HepG2 (cell line): ENCODE measurements at regions not wholly inside any gene's neighbourhood (a gene's known extent, or its start where the extent isn't known, plus 50 kb on each side); places are given as distances from the start of the nearest gene placed in this dataset.

ENCODE experiments used
- ARHGAP35 ChIP-seq: sonication (generic); formaldehyde crosslinking; IDR thresholded peaks from 2 replicates; pipeline ENCODE4 v1.9.0; 2022; ENCODE audit warnings: mild to moderate bottlenecking, inconsistent platforms, moderate library complexity, missing genetic modification reagents, borderline replicate concordance
- CCAR2 ChIP-seq: fragments of 200-400 bp; formaldehyde crosslinking; optimal IDR thresholded peaks from 2 replicates; pipeline ENCODE3; 2018; ENCODE audit warnings: low read depth, mild to moderate bottlenecking, low read length, moderate library complexity
- HHEX ChIP-seq: IDR thresholded peaks from 2 replicates; pipeline ENCODE4 v1.6.1; 2016; ENCODE audit warnings: control low read depth
- IRF2 ChIP-seq: IDR thresholded peaks from 2 replicates; pipeline ENCODE4 v1.6.1; 2018; ENCODE audit warnings: missing genetic modification reagents, missing compliant biosample characterization
- MAFF ChIP-seq: IDR thresholded peaks from 2 replicates; pipeline ENCODE4 v1.6.1; 2011; ENCODE audit warnings: low read depth, low read length, improper control_type of control experiment
- NFYB ChIP-seq: sonication (generic); formaldehyde crosslinking; IDR thresholded peaks from 2 replicates; pipeline ENCODE4 v1.4.0; 2020; ENCODE audit warnings: missing genetic modification reagents
- REPIN1 ChIP-seq: sonication (generic); formaldehyde crosslinking; IDR thresholded peaks from 2 replicates; pipeline ENCODE4 v1.8.0; 2022; ENCODE audit warnings: missing genetic modification reagents, low read depth, mild to moderate bottlenecking, borderline replicate concordance
- SIN3A ChIP-seq: IDR thresholded peaks from 2 replicates; pipeline ENCODE4 v1.6.1; 2011; ENCODE audit warnings: low read depth, mild to moderate bottlenecking, control low read depth, low read length, borderline replicate concordance
- SMAD1 ChIP-seq: sonication (generic); formaldehyde crosslinking; IDR thresholded peaks from 2 replicates; pipeline ENCODE4 v1.4.0; 2020; ENCODE audit warnings: missing genetic modification reagents, low read depth, mild to moderate bottlenecking, borderline replicate concordance
- SP5 ChIP-seq: IDR thresholded peaks from 2 replicates; pipeline ENCODE4 v1.6.1; 2016; ENCODE audit warnings: low read depth, borderline replicate concordance
- TF ChIP-seq, protein P1 (sequence below): sonication (generic); formaldehyde crosslinking; IDR thresholded peaks from 2 replicates; pipeline ENCODE4 v1.5.1; 2020; ENCODE audit warnings: mild to moderate bottlenecking, moderate library complexity, missing genetic modification reagents
- TF ChIP-seq, protein P2 (sequence below): IDR thresholded peaks from 2 replicates; pipeline ENCODE4 v1.6.1; 2012; ENCODE audit warnings: inconsistent platforms

DNA sequence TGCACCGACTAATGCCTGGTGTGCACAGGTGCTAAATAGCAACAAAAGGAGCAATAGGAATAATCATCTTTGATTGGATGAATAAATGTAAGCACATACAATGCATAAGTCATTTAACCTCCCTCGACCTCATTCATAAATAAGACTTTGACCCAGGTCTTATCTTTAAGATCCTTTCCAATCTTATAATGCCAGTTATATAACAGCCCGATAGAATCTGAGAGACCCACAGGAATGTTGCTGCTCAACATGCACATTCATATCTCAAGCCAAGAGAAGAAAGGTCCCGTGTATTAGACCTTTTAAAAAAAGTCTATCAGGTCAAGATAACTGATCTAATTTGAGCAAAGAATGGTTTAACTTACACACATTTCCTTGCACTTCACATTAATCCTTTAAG lies 146.8 kb upstream of the SOX9 start:
- TF ChIP-seq IRF2 (CRISPR knock-in tag): no peak
- TF ChIP-seq ARHGAP35: no peak
- TF ChIP-seq, protein P1, sequence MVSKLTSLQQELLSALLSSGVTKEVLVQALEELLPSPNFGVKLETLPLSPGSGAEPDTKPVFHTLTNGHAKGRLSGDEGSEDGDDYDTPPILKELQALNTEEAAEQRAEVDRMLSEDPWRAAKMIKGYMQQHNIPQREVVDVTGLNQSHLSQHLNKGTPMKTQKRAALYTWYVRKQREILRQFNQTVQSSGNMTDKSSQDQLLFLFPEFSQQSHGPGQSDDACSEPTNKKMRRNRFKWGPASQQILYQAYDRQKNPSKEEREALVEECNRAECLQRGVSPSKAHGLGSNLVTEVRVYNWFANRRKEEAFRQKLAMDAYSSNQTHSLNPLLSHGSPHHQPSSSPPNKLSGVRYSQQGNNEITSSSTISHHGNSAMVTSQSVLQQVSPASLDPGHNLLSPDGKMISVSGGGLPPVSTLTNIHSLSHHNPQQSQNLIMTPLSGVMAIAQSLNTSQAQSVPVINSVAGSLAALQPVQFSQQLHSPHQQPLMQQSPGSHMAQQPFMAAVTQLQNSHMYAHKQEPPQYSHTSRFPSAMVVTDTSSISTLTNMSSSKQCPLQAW: no peak
- TF ChIP-seq CCAR2: no peak
- TF ChIP-seq SIN3A: no peak
- no peak for TF ChIP-seq HHEX (CRISPR knock-in tag)
- no peak for TF ChIP-seq MAFF
- TF ChIP-seq SP5 (CRISPR knock-in tag): no peak
- TF ChIP-seq, protein P2, sequence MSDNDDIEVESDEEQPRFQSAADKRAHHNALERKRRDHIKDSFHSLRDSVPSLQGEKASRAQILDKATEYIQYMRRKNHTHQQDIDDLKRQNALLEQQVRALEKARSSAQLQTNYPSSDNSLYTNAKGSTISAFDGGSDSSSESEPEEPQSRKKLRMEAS: no peak
- no peak for TF ChIP-seq NFYB (CRISPR knock-in tag)
- no peak for TF ChIP-seq REPIN1 (CRISPR knock-in tag)
- no peak for TF ChIP-seq SMAD1
